GM12865 (cell line): ENCODE measurements at regions not wholly inside any gene's neighbourhood (a gene's known extent, or its start where the extent isn't known, plus 50 kb on each side); places are given as distances from the start of the nearest gene placed in this dataset.

Experiments used
- DNase-seq: peaks from one replicate; pipeline ENCODE4 v3.0.0; 2010; ENCODE audit warnings: low read depth
- H3K4me3 ChIP-seq: 2 replicates; pipeline ENCODE4 v1.5.1; 2011; ENCODE audit warnings: mild to moderate bottlenecking, low read depth, low read length, control low read depth
- CTCF ChIP-seq: IDR thresholded peaks from 2 replicates; pipeline ENCODE4 v1.5.1; 2011; ENCODE audit warnings: low read length, control low read depth, low read depth, inconsistent platforms; ENCODE audit not compliant: insufficient read depth; ENCODE audit errors: missing control alignments

- no peak overlapping the region for H3K4me3 ChIP-seq
- no peak for TF ChIP-seq CTCF
- no peak for DNase-seq
These were observed 68.8 kb upstream of the IYD start for GRCh38 chr6:150299873-150300485.

- no peak for TF ChIP-seq CTCF
- peak; percentile 30 for DNase-seq
- no peak overlapping the region for H3K4me3 ChIP-seq
These were observed 66.8 kb upstream of the IYD start for GRCh38 chr6:150301846-150302519.

- DNase-seq = no peak
- TF ChIP-seq CTCF = no peak
- no peak overlapping the region for H3K4me3 ChIP-seq
These were observed 66.2 kb upstream of the IYD start for GRCh38 chr6:150302520-150303176.

GRCh38 chr6:150303256-150303655 is 65.6 kb upstream of the IYD start:
- no peak for DNase-seq
- no peak for TF ChIP-seq CTCF
- no peak overlapping the region for H3K4me3 ChIP-seq

GRCh38 chr6:150304429-150304828 is 64.4 kb upstream of the IYD start:
- DNase-seq = no peak
- no peak overlapping the region for H3K4me3 ChIP-seq
- no peak for TF ChIP-seq CTCF

- no peak for TF ChIP-seq CTCF
- no peak for DNase-seq
- no peak overlapping the region for H3K4me3 ChIP-seq
These were observed 62.5 kb upstream of the IYD start for GRCh38 chr6:150306290-150306689.
